ENCODE measurements at regions not wholly inside any gene's neighbourhood (a gene's known extent, or its start where the extent isn't known, plus 50 kb on each side); places are given as distances from the start of the nearest gene placed in this dataset.
"Not testable (repeated sequence)": the region's sequence is repeated elsewhere in the genome, so short reads cannot be mapped to it uniquely, and the experiment has no call there.

DNA sequence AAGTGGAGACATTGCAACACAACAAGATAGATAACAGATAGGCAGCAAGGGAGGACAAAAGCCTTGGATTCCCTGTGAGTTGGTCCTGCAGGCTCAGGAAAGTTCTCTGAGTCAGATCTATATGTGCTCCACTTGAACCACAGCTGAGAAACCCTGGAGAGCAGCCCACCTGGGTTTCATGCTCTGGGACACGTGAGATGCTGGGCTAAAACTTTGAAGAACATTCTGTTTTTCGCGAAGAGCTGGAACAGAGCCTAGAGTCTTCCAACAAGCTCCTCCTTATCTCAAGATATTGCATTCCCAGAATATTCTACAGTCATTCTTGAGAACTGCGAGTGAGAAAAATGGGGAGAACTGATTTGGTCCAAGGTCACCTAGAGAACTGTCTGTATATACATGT is 583.0 kb upstream of the ROBO1 start:
- H3K9me3 ChIP-seq (ENCODE audit: severe bottlenecking) = no peaks in the 10 kb centered on the region
- no peak for DNase-seq

DNA sequence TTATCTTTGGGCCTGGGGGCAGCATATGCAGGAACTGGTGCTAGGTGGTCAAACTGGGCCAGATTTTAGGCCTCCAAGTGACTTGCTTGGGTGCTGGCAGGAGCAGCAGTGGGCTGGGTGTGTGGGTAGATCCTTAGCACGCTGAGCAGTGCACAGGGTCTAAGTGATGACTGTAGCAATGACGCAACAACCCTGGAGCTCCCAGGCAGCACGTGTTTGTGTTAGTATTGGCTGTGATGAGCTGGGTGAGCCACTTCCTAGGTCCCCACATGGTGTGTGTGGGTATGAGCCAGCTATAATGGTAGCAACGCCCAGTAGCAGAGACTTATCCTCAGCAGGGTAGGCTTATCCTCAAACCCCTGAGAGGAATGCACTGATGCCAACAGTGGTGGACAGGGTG is 570.6 kb upstream of the ROBO1 start:
- H3K27me3 ChIP-seq (ENCODE audit: insufficient read depth, low read depth, severe bottlenecking) = no peaks in the 10 kb centered on the region
- no peak overlapping the region for H3K4me3 ChIP-seq (ENCODE audit: low read depth, low read length)
- H3K27ac ChIP-seq = no peak overlapping the region
- TF ChIP-seq, protein P1, sequence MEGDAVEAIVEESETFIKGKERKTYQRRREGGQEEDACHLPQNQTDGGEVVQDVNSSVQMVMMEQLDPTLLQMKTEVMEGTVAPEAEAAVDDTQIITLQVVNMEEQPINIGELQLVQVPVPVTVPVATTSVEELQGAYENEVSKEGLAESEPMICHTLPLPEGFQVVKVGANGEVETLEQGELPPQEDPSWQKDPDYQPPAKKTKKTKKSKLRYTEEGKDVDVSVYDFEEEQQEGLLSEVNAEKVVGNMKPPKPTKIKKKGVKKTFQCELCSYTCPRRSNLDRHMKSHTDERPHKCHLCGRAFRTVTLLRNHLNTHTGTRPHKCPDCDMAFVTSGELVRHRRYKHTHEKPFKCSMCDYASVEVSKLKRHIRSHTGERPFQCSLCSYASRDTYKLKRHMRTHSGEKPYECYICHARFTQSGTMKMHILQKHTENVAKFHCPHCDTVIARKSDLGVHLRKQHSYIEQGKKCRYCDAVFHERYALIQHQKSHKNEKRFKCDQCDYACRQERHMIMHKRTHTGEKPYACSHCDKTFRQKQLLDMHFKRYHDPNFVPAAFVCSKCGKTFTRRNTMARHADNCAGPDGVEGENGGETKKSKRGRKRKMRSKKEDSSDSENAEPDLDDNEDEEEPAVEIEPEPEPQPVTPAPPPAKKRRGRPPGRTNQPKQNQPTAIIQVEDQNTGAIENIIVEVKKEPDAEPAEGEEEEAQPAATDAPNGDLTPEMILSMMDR (IDR thresholded peaks at IDR 0.05; ENCODE audit: low read depth, low read length) = no peak
- H3K36me3 ChIP-seq = no peaks in the 10 kb centered on the region
- no peak for DNase-seq
- peaks cover 3% of the 10 kb centered on the region for H3K9me3 ChIP-seq (ENCODE audit: severe bottlenecking)

More for the DNA sequence above, 583.0 kb upstream of the ROBO1 start:
- H3K36me3 ChIP-seq = no peaks in the 10 kb centered on the region
- H3K27me3 ChIP-seq (ENCODE audit: insufficient read depth, low read depth, severe bottlenecking) = no peaks in the 10 kb centered on the region
- no peak overlapping the region for H3K27ac ChIP-seq
- TF ChIP-seq, protein P1 (IDR thresholded peaks at IDR 0.05; ENCODE audit: low read depth, low read length) = no peak
- no peak overlapping the region for H3K4me3 ChIP-seq (ENCODE audit: low read depth, low read length)

DNA sequence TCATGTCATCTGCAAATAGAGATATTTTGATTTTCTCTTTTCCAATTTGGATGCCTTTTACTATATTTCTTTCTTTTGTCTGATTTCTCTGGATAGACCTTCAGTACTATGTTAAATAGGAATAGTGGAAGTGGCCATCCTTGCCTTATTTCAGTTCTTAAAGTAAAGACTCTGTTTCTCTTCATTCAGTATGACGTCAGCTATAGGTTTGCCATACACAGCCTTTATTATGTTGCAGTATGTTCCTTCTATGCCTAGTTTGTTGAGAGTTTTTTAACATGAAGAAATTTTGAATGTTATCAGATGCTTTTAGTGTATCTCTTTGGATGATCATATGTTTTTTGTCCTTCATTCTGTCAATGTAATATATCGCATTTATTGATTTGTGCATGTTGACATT is 566.7 kb upstream of the ROBO1 start:
- Histone ChIP-seq H3K9me3 (ENCODE audit: severe bottlenecking) (peaks cover 3% of the 10 kb centered on the region), H3K27ac (no peak overlapping the region), H3K4me3 (ENCODE audit: low read depth, low read length) (no peak overlapping the region), H3K27me3 (ENCODE audit: insufficient read depth, low read depth, severe bottlenecking) (no peaks in the 10 kb centered on the region), H3K36me3 (no peaks in the 10 kb centered on the region)
- DNase-seq = no peak
- TF ChIP-seq, protein P1 (IDR thresholded peaks at IDR 0.05; ENCODE audit: low read depth, low read length) = no peak

DNA sequence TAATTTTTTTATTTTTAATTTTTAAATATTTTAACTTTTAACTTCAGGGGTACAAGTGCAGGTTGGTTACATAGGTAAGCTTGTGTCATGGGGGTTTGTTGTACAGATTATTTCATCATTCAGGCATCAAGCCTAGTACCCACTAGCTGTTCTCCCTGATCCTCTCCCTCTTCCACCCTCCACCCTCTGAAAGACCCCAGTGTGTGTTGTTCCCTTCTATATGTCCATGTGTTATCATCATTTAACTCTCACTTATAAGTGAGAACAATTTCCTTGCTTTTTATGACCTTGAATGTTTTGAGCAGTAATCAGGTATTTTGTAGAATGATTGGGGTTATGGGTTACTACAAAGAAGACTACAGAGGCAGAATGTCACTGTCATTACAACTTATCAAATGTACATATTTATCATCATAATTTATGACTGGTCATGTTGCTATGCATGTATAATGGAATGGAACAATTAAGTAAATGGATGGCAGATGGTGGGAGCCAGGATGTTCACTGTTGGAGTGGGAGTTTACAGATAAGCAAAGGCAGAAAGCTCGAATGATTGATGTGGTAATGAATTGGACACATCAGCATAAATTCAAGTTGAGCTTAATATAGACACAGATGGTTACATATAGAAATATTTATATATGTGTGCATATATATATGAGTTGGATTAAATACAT is 563.8 kb upstream of the ROBO1 start:
- Histone ChIP-seq H3K9me3 (ENCODE audit: severe bottlenecking) (peaks cover 3% of the 10 kb centered on the region), H3K27ac (peak overlapping the region; percentile 49), H3K4me3 (ENCODE audit: low read depth, low read length) (no peak overlapping the region), H3K27me3 (ENCODE audit: insufficient read depth, low read depth, severe bottlenecking) (no peaks in the 10 kb centered on the region), H3K36me3 (no peaks in the 10 kb centered on the region)
- TF ChIP-seq, protein P1 (IDR thresholded peaks at IDR 0.05; ENCODE audit: low read depth, low read length) = no peak
- peak; percentile 59 for DNase-seq

DNA sequence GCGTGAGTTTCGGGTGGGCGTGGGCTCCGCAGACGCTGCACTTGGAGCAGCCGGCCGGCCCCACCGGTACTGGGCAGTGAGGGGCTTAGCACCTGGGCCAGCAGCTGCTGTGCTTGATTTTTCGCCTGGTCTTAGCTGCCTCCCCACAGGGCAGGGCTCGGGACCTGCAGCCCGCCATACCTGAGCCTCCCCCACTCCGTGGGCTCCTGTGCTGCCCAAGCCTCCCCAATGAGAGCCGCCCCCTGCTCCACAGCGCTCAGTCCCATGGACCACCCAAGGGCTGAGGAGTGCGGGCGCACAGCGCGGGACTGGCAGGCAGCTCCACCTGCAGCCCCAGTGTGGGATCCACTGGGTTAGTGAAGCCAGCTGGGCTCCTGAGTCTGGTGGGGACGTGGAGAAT is 546.7 kb upstream of the ROBO1 start:
- H3K27me3 ChIP-seq (ENCODE audit: insufficient read depth, low read depth, severe bottlenecking); H3K27ac ChIP-seq; H3K36me3 ChIP-seq; H3K9me3 ChIP-seq (ENCODE audit: severe bottlenecking); H3K4me3 ChIP-seq (ENCODE audit: low read depth, low read length); DNase-seq: not testable (repeated sequence)

DNA sequence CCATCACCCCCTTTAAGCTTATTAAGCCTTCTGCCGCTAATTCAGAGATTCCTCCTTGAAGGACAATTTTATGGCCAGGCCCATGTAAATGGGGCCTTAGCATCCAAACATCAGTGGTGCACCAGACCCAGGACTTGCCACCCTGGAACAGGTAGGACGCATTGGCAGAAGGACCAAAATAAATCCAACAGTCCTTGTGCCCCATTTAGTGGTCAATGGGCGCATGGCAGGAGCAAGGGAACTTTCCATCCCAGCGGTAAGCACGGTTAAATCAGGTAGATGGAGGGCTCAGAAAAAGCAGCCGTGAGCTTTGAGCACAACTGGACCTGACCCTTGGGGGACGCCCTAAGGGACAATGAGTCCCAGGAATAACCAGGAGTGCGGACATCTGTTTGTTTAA is 540.8 kb upstream of the ROBO1 start:
- peak; percentile 52 for DNase-seq
- TF ChIP-seq, protein P1 (IDR thresholded peaks at IDR 0.05; ENCODE audit: low read depth, low read length) = no peak

More for the DNA sequence above, 540.8 kb upstream of the ROBO1 start:
- Histone ChIP-seq H3K36me3 (no peaks in the 10 kb centered on the region), H3K9me3 (ENCODE audit: severe bottlenecking) (peaks cover 3% of the 10 kb centered on the region), H3K27ac (peak overlapping the region; percentile 22; the same call in 1 of the 2 replicates), H3K27me3 (ENCODE audit: insufficient read depth, low read depth, severe bottlenecking) (no peaks in the 10 kb centered on the region), H3K4me3 (ENCODE audit: low read depth, low read length) (no peak overlapping the region)
